GM18502 (cell line): ENCODE measurements at regions not wholly inside any gene's neighbourhood (a gene's known extent, or its start where the extent isn't known, plus 50 kb on each side); places are given as distances from the start of the nearest gene placed in this dataset.
"Not testable (repeated sequence)": the region's sequence is repeated elsewhere in the genome, so short reads cannot be mapped to it uniquely, and the experiment has no call there.

ENCODE experiments used
- ATAC-seq: cut with Tn5 transposase; IDR thresholded peaks from one replicate; pipeline ENCODE4 v1.9.1; 2021; ENCODE audit warnings: mild to moderate bottlenecking; ENCODE audit not compliant: unreplicated experiment, poor library complexity

GRCh38 chr2:17373041-17373440 is 145.2 kb downstream of the RAD51AP2 start:
- ATAC-seq, result no peak

- no peak for ATAC-seq
Observed at GRCh38 chr2:17363846-17364245, 154.4 kb downstream of the RAD51AP2 start.

- ATAC-seq, result no peak
Observed at GRCh38 chr2:17362956-17363355, 155.3 kb downstream of the RAD51AP2 start.

- peak; percentile 88 for ATAC-seq
Observed at GRCh38 chr2:17355608-17356329, 162.5 kb downstream of the RAD51AP2 start.

- ATAC-seq, result no peak
Observed at GRCh38 chr2:17353263-17353662, 165.0 kb downstream of the RAD51AP2 start.

GRCh38 chr2:17342692-17343091 is 175.5 kb downstream of the RAD51AP2 start:
- not testable (repeated sequence) for ATAC-seq

GRCh38 chr2:17337507-17337906 is 180.7 kb downstream of the RAD51AP2 start:
- ATAC-seq, result no peak

GRCh38 chr2:17336458-17336857 is 181.8 kb downstream of the RAD51AP2 start:
- no peak for ATAC-seq

GRCh38 chr2:17334300-17334699 is 183.9 kb downstream of the RAD51AP2 start:
- no peak for ATAC-seq

- ATAC-seq, result no peak
Observed at GRCh38 chr2:17331636-17332035, 186.6 kb downstream of the RAD51AP2 start.

GRCh38 chr2:17328161-17328560 is 190.1 kb downstream of the RAD51AP2 start:
- ATAC-seq, result no peak

- ATAC-seq, result no peak
Observed at GRCh38 chr2:17327649-17328048, 190.6 kb downstream of the RAD51AP2 start.

- ATAC-seq, result no peak
Observed at GRCh38 chr2:17326717-17327116, 191.5 kb downstream of the RAD51AP2 start.

GRCh38 chr2:17323697-17324096 is 194.5 kb downstream of the RAD51AP2 start:
- ATAC-seq, result no peak

GRCh38 chr2:17322461-17322860 is 195.8 kb downstream of the RAD51AP2 start:
- no peak for ATAC-seq

- no peak for ATAC-seq
Observed at GRCh38 chr2:17319090-17319489, 199.2 kb downstream of the RAD51AP2 start.

- no peak for ATAC-seq
Observed at GRCh38 chr2:17318013-17318412, 200.2 kb downstream of the RAD51AP2 start.

- no peak for ATAC-seq
Observed at GRCh38 chr2:17317439-17317976, 200.7 kb downstream of the RAD51AP2 start.

GRCh38 chr2:17313261-17313660 is 205.0 kb downstream of the RAD51AP2 start:
- ATAC-seq, result no peak

GRCh38 chr2:17311771-17312511 is 206.3 kb downstream of the RAD51AP2 start:
- ATAC-seq, result no peak

- no peak for ATAC-seq
Observed at GRCh38 chr2:17311106-17311619, 207.1 kb downstream of the RAD51AP2 start.
